Heart right ventricle (tissue), 16 donors: ENCODE measurements at regions not wholly inside any gene's neighbourhood (a gene's known extent, or its start where the extent isn't known, plus 50 kb on each side); places are given as distances from the start of the nearest gene placed in this dataset.

ENCODE experiments used
- ATAC-seq, 8 donors: fragments of 200-7000 bp; cut with Tn5 transposase; one replicate each; pipeline ENCODE4 v1.9.1; 2020; ENCODE audit warnings: mild to moderate bottlenecking in 8 of 8, moderate library complexity in 8 of 8, moderate number of reproducible peaks in 1 of 8
- DNase-seq, 2 donors: peaks; one replicate each; pipeline ENCODE4 v3.0.0-alpha.2; 2020
- H3K27ac ChIP-seq, 10 donors: fragments of 200-600 bp; sonication (generic) in 2 of 10; one replicate each; pipeline versions ENCODE4 v1.5.0 to v1.8.0; 2020 to 2022; ENCODE audit warnings: mild to moderate bottlenecking in 3 of 10
- H3K27me3 ChIP-seq, 7 donors: fragments of 200-600 bp; one replicate each; pipeline ENCODE4 v1.8.0; 2021 to 2022; ENCODE audit warnings: mild to moderate bottlenecking in 2 of 7
- H3K36me3 ChIP-seq, 9 donors: fragments of 200-600 bp; sonication (generic) in 1 of 9; one replicate each; pipeline versions ENCODE4 v1.5.0 to v1.8.0; 2020 to 2022; ENCODE audit warnings: mild to moderate bottlenecking in 2 of 9
- H3K4me1 ChIP-seq, 9 donors: fragments of 200-600 bp; sonication (generic) in 1 of 9; one replicate each; pipeline versions ENCODE4 v1.5.0 to v1.8.0; 2020 to 2022; ENCODE audit warnings: mild to moderate bottlenecking in 4 of 9
- H3K4me3 ChIP-seq, 10 donors: fragments of 200-600 bp; sonication (generic) in 2 of 10; one replicate each; pipeline versions ENCODE4 v1.5.0 to v1.8.0; 2020 to 2022; ENCODE audit warnings: mild to moderate bottlenecking in 7 of 10, moderate library complexity in 2 of 10
- H3K9me3 ChIP-seq, 11 donors: fragments of 200-600 bp in 10 of 11; sonication (generic) in 2 of 11; one replicate each; pipeline versions ENCODE4 v1.5.0 to v1.8.0; 2013 to 2022; ENCODE audit warnings: mild to moderate bottlenecking in 2 of 11, control low read depth in 1 of 11, moderate library complexity in 1 of 11
- WGBS, 2 donors: extraction: QIAGEN DNeasy Blood & Tissue Kit; methylation state at CpG; one replicate each; pipeline ENCODE4 v1.1.7; 2013; ENCODE audit warnings: inconsistent platforms in 1 of 2; 5-methylcytosine and 5-hydroxymethylcytosine counted together
- intact Hi-C, 10 donors: fragments of 100-400 bp; cut with DNase I; formaldehyde crosslinking; loops; one replicate each; pipeline versions ENCODE4 v1.11.1 to v1.14.2; 2022
- TF ChIP-seq, protein P1 (sequence below), 9 donors: fragments of 200-600 bp; sonication (generic) in 2 of 9; IDR thresholded peaks; one replicate each; pipeline versions ENCODE4 v1.5.0 to v1.8.0; 2021 to 2022; ENCODE audit warnings: antibody characterized with exemption in 9 of 9, mild to moderate bottlenecking in 5 of 9, moderate library complexity in 1 of 9
- donor health status: Arrhythmogenic right ventricular cardiomyopathy.
- donor health status: ischemic (EF 13 %, LVEDD 7.1; RV severe dilation, severe dysfunction).
- donor health status: healthy with polysubstance abuse.
- donor health status: DM: no; HTN: yes; CAD: no.
- donor health status: DM: no; HTN: no; CAD: no.
- donor health status: ischemic (EF 25% LVEDD 6.9; RV normal size, moderate dysfunction).
- donor health status: ischemic (EF 25% LVEDD 5.7; RV mildly dilated, moderate dysfunction).
- donor health status: healthy.
- donor health status: DM: yes; HTN: yes; CAD: no.
- donor health status: Ischemic cardiomyopathy.
- donor health status: ischemic (EF 35%, LVEDD 5.7; RV mildly dilated, moderate dysfunction).
- donor health status: nonischemic (EF 11% LVEDD 7.7; RV severe dilation, severe dysfunction).
- donor health status: DM: yes; HTN: yes; CAD: no.
- donor health status: PGD.
- donor health status: ischemic (EF 29% LVEDD 5.4; RV normal size, mild dysfunction).
- donor health status: nonischemic (EF 23%, LVEDD 6.1; RV moderate dilation, normal function).

DNA sequence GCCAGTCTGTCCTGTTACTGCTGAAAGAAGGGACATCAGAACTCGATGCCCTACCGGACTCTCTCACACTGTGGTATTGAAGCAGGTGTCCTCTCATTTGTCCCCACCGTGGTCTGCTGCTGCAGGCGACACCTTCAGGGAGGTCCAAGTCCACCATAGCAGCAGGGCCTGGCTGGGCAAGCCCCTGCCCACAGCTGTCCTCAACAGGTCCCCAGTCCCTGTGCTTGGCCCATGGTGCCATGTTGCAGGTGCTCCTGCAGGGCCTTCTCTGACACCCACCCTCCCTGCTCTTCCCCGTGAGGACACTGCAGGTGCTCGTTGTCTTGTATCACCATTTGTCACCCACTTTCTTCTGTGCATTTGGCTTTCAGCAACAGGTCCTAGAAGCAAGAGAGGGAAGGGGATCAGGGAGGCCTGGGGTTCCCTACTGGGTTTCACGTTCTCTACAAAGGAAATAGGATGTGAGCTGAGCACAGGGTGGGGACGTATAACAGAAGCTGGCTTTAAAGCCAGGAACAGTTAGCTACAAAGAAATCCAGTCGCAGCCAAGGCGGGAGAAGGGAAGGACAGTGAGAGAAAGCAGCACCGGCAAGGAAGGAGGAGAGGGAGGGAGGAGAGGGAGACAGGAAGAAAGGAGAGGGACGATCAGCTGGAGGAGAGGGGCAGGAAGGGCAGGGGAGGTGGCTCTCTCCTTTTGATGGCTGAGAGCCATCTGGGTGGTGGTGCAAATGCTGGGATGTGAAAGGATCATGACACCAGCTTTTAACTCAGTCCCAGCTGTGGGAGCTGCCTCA lies 117.7 kb upstream of the FRMD4A start:
- DNase-seq (no peak), ATAC-seq (peak in 1 of 8 donors; percentile 35)
- no peaks in the 10 kb centered on the region for H3K27me3 ChIP-seq
- H3K36me3 ChIP-seq, result no peaks in the 10 kb centered on the region
- no peaks in the 10 kb centered on the region for H3K9me3 ChIP-seq
- TF ChIP-seq, protein P1, sequence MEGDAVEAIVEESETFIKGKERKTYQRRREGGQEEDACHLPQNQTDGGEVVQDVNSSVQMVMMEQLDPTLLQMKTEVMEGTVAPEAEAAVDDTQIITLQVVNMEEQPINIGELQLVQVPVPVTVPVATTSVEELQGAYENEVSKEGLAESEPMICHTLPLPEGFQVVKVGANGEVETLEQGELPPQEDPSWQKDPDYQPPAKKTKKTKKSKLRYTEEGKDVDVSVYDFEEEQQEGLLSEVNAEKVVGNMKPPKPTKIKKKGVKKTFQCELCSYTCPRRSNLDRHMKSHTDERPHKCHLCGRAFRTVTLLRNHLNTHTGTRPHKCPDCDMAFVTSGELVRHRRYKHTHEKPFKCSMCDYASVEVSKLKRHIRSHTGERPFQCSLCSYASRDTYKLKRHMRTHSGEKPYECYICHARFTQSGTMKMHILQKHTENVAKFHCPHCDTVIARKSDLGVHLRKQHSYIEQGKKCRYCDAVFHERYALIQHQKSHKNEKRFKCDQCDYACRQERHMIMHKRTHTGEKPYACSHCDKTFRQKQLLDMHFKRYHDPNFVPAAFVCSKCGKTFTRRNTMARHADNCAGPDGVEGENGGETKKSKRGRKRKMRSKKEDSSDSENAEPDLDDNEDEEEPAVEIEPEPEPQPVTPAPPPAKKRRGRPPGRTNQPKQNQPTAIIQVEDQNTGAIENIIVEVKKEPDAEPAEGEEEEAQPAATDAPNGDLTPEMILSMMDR (IDR thresholded peaks at IDR 0.05), result no peak
- no peak overlapping the region for H3K27ac ChIP-seq
- peaks cover 0 to 12% (median 5%) of the 10 kb centered on the region in 9 donors for H3K4me1 ChIP-seq
- no peak overlapping the region for H3K4me3 ChIP-seq
- 64 to 69% methylated on average over 12 of the region's 12 CpGs for WGBS, 2 donors
- intact Hi-C loops, result no loop called here

DNA sequence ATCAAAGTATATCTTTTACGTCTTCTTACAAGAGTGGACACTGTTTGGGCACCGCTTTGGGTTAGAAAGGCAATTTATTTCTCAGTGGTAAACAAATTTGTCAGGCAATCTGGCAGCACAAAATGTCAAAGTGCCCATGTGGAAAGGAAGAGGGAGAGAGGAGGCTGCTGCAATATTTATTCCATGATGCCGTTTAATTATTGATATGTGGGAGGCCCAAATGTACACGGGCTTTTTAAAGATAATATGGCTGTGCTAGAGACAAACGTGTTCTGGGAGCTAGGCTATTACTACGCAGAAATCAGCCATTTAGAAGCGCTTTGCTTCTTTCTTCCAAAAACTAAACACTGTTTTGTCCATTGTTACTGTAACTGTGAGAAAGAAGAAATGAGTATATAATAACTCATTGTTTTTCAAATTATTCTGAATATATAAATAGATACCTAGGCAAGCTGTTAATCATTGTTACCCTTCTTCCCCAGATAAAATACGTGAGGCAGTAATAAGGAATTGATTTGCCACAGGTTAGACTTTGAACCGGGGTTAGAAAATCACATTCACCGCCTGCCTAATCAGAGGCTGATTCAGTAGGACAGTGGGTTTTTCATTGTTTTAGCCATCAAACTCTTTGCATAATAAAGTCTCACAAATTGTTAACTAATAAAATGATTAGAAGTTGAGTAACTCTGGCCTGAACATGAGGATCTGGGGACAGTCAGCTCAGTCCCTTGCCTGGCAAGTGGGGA lies 116.5 kb upstream of the FRMD4A start:
- WGBS, 2 donors, result 87 to 91% methylated on average over 10 of the region's 10 CpGs
- intact Hi-C loops, result no loop called here

DNA sequence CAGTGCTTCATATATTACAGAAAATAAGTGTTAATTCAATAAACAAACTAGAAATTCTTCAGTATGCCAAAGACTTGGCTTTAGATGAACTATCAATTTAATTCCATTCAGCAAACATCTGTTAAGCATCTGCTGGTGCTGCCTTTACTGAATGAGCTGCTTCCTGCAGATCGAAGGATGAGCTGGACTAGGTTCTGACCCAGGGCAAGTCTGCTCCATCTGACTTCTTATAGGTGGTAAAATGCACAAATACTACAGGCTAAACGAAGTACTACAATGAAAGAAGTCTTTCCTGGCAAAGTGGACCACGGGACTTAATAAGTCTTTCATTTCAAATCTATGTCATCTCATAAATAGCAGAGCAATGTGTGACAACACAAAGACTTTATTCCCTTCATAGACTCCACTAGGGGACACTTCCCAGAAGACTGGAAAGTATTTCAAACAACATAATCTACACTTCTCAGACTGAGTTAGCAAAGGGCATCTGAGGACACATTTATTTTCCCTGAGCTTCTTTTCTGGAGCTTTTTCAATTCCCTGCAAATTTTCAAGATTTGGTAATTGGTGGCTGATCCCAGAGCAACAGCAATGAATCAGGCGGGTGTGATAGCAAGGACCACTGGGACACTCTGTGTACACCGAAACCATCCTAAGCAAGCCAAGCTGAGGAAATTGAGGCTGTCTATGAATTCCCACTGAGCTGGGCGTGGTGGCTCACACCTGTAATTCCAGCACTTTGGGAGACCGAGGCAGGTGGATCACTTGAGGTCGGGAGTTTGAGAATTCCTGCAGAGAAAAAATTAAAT lies 108.9 kb upstream of the FRMD4A start:
- Histone ChIP-seq H3K9me3 (no peaks in the 10 kb centered on the region), H3K4me1 (peaks cover 0 to 12% (median 0%) of the 10 kb centered on the region in 9 donors), H3K27me3 (no peaks in the 10 kb centered on the region), H3K36me3 (no peaks in the 10 kb centered on the region), H3K27ac (peak overlapping the region in 1 of 10 donors; percentile 3), H3K4me3 (no peak overlapping the region)
- DNase-seq (no peak), ATAC-seq (peak in 4 of 8 donors; percentile 39 to 70 (median 68))
- WGBS, 2 donors, result 64 to 71% methylated on average over 8 of the region's 8 CpGs
- TF ChIP-seq, protein P1 (IDR thresholded peaks at IDR 0.05), result peak in 1 of 9 donors; percentile 5
- intact Hi-C loops, result no loop called here

More for the DNA sequence above, 116.5 kb upstream of the FRMD4A start:
- ATAC-seq, result no peak
- no peaks in the 10 kb centered on the region for H3K27me3 ChIP-seq
- no peak for DNase-seq
- TF ChIP-seq, protein P1 (IDR thresholded peaks at IDR 0.05), result no peak
- H3K4me1 ChIP-seq, result peaks cover 0 to 12% (median 5%) of the 10 kb centered on the region in 9 donors
- H3K4me3 ChIP-seq, result no peak overlapping the region
- no peaks in the 10 kb centered on the region for H3K36me3 ChIP-seq
- no peaks in the 10 kb centered on the region for H3K9me3 ChIP-seq
- H3K27ac ChIP-seq, result no peak overlapping the region

DNA sequence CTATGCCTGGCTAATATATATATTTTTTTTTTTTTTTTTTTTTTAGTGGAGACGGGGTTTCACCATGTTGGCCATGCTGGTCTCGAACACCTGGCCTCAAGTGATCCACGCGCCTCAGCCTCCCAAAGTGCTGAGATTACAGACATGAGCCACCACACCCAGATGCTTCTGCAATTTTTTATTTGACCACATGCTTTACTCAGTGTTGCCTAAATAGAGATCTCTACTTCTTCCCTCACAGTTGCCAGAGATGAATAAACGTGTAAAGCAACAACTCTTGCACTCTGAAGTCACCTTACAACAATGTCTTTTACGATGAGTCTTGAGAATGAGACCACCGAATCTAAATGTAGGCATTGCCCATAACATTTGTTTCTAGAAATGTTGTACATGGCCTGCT lies 107.9 kb upstream of the FRMD4A start:
- Histone ChIP-seq H3K27me3 (no peaks in the 10 kb centered on the region), H3K9me3 (no peaks in the 10 kb centered on the region), H3K27ac (no peak overlapping the region), H3K4me3 (no peak overlapping the region), H3K36me3 (no peaks in the 10 kb centered on the region), H3K4me1 (peaks cover 0 to 12% (median 0%) of the 10 kb centered on the region in 9 donors)
- DNase-seq (no peak), ATAC-seq (no peak)
- WGBS, 2 donors, result 83 to 86% methylated on average over 7 of the region's 7 CpGs
- intact Hi-C loops, result no loop called here
- TF ChIP-seq, protein P1 (IDR thresholded peaks at IDR 0.05), result no peak
